ENCODE measurements at regions not wholly inside any gene's neighbourhood (a gene's known extent, or its start where the extent isn't known, plus 50 kb on each side); places are given as distances from the start of the nearest gene placed in this dataset.
"Not testable (repeated sequence)": the region's sequence is repeated elsewhere in the genome, so short reads cannot be mapped to it uniquely, and the experiment has no call there.

GRCh38 chr17:43345515-43345914 lies 53.3 kb upstream of the ARL4D start:
- Mint-ChIP-seq H3K27me3 (peaks cover 19% of the 10 kb centered on the region), H3K4me1 (ENCODE audit: low read depth) (peaks cover 35% of the 10 kb centered on the region), H3K9me3 (peaks cover 16% of the 10 kb centered on the region), H3K36me3 (ENCODE audit: low read depth) (peaks cover 12% of the 10 kb centered on the region)
- H3K4me3 Mint-ChIP-seq, DNase-seq, H3K27ac Mint-ChIP-seq: not testable (repeated sequence)

- Mint-ChIP-seq H3K4me3 (no peak overlapping the region), H3K9me3 (peaks cover 12% of the 10 kb centered on the region), H3K36me3 (ENCODE audit: low read depth) (peaks cover 8% of the 10 kb centered on the region)
Measured at GRCh38 chr17:43344685-43345084, 54.1 kb upstream of the ARL4D start.

DNA sequence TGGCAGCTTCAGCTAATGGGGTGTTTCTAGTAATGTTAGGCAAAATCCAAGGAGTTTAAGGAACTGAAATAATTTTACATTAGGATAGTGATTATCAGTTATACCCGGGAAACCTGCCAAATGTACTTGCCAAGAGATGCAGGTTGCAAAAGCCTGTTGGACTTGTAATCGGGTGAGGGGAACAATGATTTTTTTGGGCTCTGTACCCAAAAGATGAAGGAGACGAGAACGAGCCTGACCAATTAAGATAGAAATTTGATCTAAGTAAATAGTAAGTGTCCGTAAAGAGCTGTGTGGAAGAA lies 56.3 kb upstream of the ARL4D start:
- Mint-ChIP-seq H3K36me3 (ENCODE audit: low read depth) (no peaks in the 10 kb centered on the region), H3K4me1 (ENCODE audit: low read depth) (peaks cover 45% of the 10 kb centered on the region), H3K27ac (peak overlapping the region; percentile 99), H3K4me3 (peak overlapping the region; percentile 38), H3K9me3 (peaks cover 2% of the 10 kb centered on the region), H3K27me3 (peaks cover 19% of the 10 kb centered on the region)
- DNase-seq = no peak

More at GRCh38 chr17:43344685-43345084, 54.1 kb upstream of the ARL4D start:
- H3K4me1 Mint-ChIP-seq (ENCODE audit: low read depth) = peaks cover 38% of the 10 kb centered on the region
- H3K27me3 Mint-ChIP-seq = peaks cover 19% of the 10 kb centered on the region
- H3K27ac Mint-ChIP-seq = no peak overlapping the region
- DNase-seq = no peak

- H3K9me3 Mint-ChIP-seq = no peaks in the 10 kb centered on the region
- peaks cover 45% of the 10 kb centered on the region for H3K4me1 Mint-ChIP-seq (ENCODE audit: low read depth)
- peaks cover 19% of the 10 kb centered on the region for H3K27me3 Mint-ChIP-seq
- peak overlapping the region; percentile 47 for H3K4me3 Mint-ChIP-seq
- DNase-seq = no peak
- H3K27ac Mint-ChIP-seq = peak overlapping the region; percentile 99
- no peaks in the 10 kb centered on the region for H3K36me3 Mint-ChIP-seq (ENCODE audit: low read depth)
Measured at GRCh38 chr17:43341715-43342588, 56.8 kb upstream of the ARL4D start.

GRCh38 chr17:43338886-43339516 lies 59.8 kb upstream of the ARL4D start:
- no peak overlapping the region for H3K27ac Mint-ChIP-seq
- H3K27me3 Mint-ChIP-seq = peaks cover 8% of the 10 kb centered on the region
- no peak overlapping the region for H3K4me3 Mint-ChIP-seq
- DNase-seq = peak; percentile 76
- peaks cover 49% of the 10 kb centered on the region for H3K4me1 Mint-ChIP-seq (ENCODE audit: low read depth)
- H3K9me3 Mint-ChIP-seq = no peaks in the 10 kb centered on the region
- H3K36me3 Mint-ChIP-seq (ENCODE audit: low read depth) = no peaks in the 10 kb centered on the region

- DNase-seq = no peak
- Mint-ChIP-seq H3K27ac (no peak overlapping the region), H3K4me3 (no peak overlapping the region), H3K4me1 (ENCODE audit: low read depth) (peaks cover 47% of the 10 kb centered on the region), H3K9me3 (no peaks in the 10 kb centered on the region), H3K27me3 (no peaks in the 10 kb centered on the region), H3K36me3 (ENCODE audit: low read depth) (no peaks in the 10 kb centered on the region)
Measured at GRCh38 chr17:43337684-43338428, 60.9 kb upstream of the ARL4D start.

DNA sequence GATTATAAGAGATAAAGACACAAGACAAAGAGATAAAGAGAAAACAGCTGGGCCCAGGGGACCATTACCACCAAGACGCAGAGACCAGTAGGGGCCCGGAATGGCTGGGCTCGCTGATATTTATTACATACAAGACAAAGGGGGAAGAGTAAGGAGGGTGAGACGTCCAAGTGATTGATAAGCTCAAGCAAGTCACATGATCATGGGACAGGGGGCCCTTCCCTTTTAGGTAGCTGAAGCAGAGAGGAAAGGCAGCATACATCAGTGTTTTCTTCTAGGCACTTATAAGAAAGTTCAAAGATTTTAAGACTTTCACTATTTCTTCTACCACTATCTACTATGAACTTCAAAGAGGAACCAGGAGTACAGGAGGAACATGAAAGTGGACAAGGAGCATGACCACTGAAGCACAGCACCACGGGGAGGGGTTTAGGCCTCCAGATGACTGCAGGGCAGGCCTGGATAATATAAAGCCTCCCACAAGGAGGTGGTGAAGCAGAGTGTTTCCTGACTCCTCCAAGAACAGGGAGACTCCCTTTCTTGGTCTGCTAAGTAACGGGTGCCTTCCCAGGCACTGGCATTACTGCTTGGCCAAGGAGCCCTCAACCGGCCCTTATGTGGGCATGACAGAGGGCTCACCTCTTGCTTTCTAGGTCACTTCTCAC lies 63.9 kb upstream of the ARL4D start:
- no peak for DNase-seq
- H3K27ac Mint-ChIP-seq = no peak overlapping the region
- H3K9me3 Mint-ChIP-seq = no peaks in the 10 kb centered on the region
- no peak overlapping the region for H3K4me3 Mint-ChIP-seq
- no peaks in the 10 kb centered on the region for H3K36me3 Mint-ChIP-seq (ENCODE audit: low read depth)
- H3K27me3 Mint-ChIP-seq = peaks cover under 1% of the 10 kb centered on the region
- peaks cover 19% of the 10 kb centered on the region for H3K4me1 Mint-ChIP-seq (ENCODE audit: low read depth)

GRCh38 chr17:43333433-43333943 lies 65.3 kb upstream of the ARL4D start:
- H3K4me3 Mint-ChIP-seq = no peak overlapping the region
- no peaks in the 10 kb centered on the region for H3K36me3 Mint-ChIP-seq (ENCODE audit: low read depth)
- H3K27me3 Mint-ChIP-seq = peaks cover 15% of the 10 kb centered on the region
- no peaks in the 10 kb centered on the region for H3K9me3 Mint-ChIP-seq
- peak overlapping the region; percentile 66 for H3K27ac Mint-ChIP-seq
- peaks cover 15% of the 10 kb centered on the region for H3K4me1 Mint-ChIP-seq (ENCODE audit: low read depth)
- no peak for DNase-seq

GRCh38 chr17:43332230-43332629 lies 66.6 kb upstream of the ARL4D start:
- Mint-ChIP-seq H3K27me3 (peaks cover 27% of the 10 kb centered on the region), H3K27ac (no peak overlapping the region), H3K4me1 (ENCODE audit: low read depth) (peaks cover 17% of the 10 kb centered on the region), H3K9me3 (no peaks in the 10 kb centered on the region), H3K4me3 (no peak overlapping the region), H3K36me3 (ENCODE audit: low read depth) (no peaks in the 10 kb centered on the region)
- no peak for DNase-seq

GRCh38 chr17:43330876-43331639 lies 67.7 kb upstream of the ARL4D start:
- peaks cover 25% of the 10 kb centered on the region for H3K4me1 Mint-ChIP-seq (ENCODE audit: low read depth)
- H3K36me3 Mint-ChIP-seq (ENCODE audit: low read depth) = no peaks in the 10 kb centered on the region
- H3K4me3 Mint-ChIP-seq = no peak overlapping the region
- H3K9me3 Mint-ChIP-seq = no peaks in the 10 kb centered on the region
- peaks cover 33% of the 10 kb centered on the region for H3K27me3 Mint-ChIP-seq
- no peak overlapping the region for H3K27ac Mint-ChIP-seq
- no peak for DNase-seq

- no peak overlapping the region for H3K27ac Mint-ChIP-seq
- no peaks in the 10 kb centered on the region for H3K36me3 Mint-ChIP-seq (ENCODE audit: low read depth)
- no peaks in the 10 kb centered on the region for H3K9me3 Mint-ChIP-seq
- no peak for DNase-seq
- peaks cover 33% of the 10 kb centered on the region for H3K27me3 Mint-ChIP-seq
- peaks cover 25% of the 10 kb centered on the region for H3K4me1 Mint-ChIP-seq (ENCODE audit: low read depth)
- no peak overlapping the region for H3K4me3 Mint-ChIP-seq
Measured at GRCh38 chr17:43329183-43329582, 69.6 kb upstream of the ARL4D start.

GRCh38 chr17:43328650-43329049 lies 70.1 kb upstream of the ARL4D start:
- no peak for DNase-seq
- no peaks in the 10 kb centered on the region for H3K9me3 Mint-ChIP-seq
- peaks cover 22% of the 10 kb centered on the region for H3K4me1 Mint-ChIP-seq (ENCODE audit: low read depth)
- no peaks in the 10 kb centered on the region for H3K36me3 Mint-ChIP-seq (ENCODE audit: low read depth)
- peaks cover 33% of the 10 kb centered on the region for H3K27me3 Mint-ChIP-seq
- H3K27ac Mint-ChIP-seq = no peak overlapping the region
- no peak overlapping the region for H3K4me3 Mint-ChIP-seq

DNA sequence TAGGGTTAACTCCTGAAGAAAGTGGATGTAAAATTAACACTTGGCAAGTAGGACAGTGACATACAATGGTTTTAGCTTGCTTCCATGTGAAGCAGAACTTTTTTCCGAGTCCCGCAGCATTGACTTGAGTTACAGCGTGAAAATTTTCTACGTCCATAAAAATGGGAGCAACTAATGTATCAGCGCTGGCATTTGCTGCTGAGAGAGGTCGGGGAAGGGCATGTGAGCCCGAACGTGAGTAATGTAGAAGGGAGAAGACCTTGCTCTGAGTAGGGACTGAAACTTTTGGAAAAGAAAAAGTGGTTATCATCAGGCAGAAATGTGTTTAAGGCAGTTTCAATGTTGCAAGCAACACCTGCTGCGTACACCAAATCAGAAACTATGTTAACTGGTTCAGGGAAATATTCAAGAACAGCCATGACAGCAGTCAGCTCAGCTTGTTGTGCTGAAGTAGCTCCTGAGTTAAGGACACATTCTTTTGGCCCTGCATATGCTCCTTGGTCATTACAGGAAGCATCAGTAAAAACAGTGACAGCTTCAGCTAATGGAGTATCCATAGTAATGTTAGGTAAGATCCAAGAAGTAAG lies 70.9 kb upstream of the ARL4D start:
- DNase-seq = no peak
- H3K36me3 Mint-ChIP-seq (ENCODE audit: low read depth) = no peaks in the 10 kb centered on the region
- H3K27me3 Mint-ChIP-seq = peaks cover 33% of the 10 kb centered on the region
- H3K9me3 Mint-ChIP-seq = no peaks in the 10 kb centered on the region
- peaks cover 20% of the 10 kb centered on the region for H3K4me1 Mint-ChIP-seq (ENCODE audit: low read depth)
- H3K4me3 Mint-ChIP-seq = no peak overlapping the region
- no peak overlapping the region for H3K27ac Mint-ChIP-seq
